NCI-H2107 (cell line): ENCODE measurements at regions not wholly inside any gene's neighbourhood (a gene's known extent, or its start where the extent isn't known, plus 50 kb on each side); places are given as distances from the start of the nearest gene placed in this dataset.
"Not testable (repeated sequence)": the region's sequence is repeated elsewhere in the genome, so short reads cannot be mapped to it uniquely, and the experiment has no call there.

ENCODE experiments used
- DNase-seq: peaks from one replicate; lab custom pipeline; 2025; lab: John Stamatoyannopoulos, UW

- no peak for DNase-seq
Measured at GRCh38 chr4:3613967-3614730, 81.9 kb upstream of the LRPAP1 start.

DNA sequence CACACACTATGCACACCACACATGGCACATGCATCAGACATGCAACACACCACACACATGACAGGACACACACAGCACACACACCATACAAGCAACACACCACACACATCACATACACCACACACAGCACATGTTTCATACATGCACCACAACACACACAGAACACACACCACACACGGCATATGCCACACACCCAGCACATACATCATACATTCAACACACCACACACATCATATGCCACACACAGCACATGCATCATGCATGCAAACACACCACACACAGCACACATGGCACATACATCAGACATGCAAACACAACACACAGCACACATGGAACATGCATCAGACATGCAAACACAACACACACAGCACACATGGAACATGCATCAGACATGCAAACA lies 80.7 kb upstream of the LRPAP1 start:
- no peak for DNase-seq

- DNase-seq: no peak
Measured at GRCh38 chr4:3612281-3612680, 80.1 kb upstream of the LRPAP1 start.

DNA sequence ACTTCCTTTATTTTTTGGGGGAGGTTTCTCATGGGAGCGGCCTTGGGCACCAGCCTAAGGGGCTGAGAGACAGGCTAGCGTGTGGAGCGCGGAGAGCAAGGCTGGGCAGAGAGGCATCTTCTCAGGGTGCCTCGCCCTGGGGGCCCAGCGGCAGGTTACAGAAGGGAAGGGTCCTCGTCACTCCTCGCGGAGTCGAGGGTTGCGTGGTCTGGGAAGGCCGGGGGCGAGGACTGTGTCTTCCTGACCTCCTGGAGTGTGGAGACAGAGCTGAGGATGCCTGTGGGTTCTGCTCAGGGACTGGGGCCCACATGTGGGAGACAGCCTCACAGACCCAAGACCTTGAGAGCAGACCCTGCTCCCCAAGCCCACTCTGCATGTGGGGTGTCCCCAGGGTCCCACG lies 79.6 kb upstream of the LRPAP1 start:
- no peak for DNase-seq

DNA sequence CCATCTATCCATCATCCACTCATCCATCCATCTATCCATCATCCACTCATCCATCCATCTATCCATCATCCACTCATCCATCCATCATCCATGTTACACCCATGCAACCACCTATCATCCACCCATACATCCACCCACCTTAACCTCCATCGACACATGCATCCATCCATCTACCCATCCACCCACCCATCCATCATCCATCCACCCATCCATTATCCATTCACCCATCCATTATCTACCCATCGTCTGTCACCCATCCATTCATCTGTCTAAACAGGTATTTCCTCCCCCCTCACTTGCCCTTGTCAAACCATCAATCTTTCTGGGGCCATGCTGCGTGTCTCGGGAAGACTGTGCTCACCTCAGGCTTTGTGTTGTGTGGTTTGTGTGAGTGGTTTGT lies 78.6 kb upstream of the LRPAP1 start:
- DNase-seq: not testable (repeated sequence)

DNA sequence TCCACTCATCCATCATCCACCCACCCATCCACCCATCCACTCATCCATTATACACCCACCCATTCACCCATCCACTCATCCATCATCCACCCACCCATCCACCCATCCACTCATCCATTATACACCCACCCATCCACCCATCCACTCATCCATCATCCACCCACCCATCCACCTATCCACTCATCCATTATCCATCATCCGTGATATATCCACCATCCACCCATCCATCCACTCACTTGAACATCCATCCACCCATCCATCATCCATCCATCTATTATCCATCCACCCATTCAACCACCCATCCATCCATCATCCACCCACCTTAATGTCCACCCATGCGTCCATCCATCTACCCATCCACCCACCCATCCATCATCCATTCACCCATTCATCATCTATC lies 77.7 kb upstream of the LRPAP1 start:
- not testable (repeated sequence) for DNase-seq

DNA sequence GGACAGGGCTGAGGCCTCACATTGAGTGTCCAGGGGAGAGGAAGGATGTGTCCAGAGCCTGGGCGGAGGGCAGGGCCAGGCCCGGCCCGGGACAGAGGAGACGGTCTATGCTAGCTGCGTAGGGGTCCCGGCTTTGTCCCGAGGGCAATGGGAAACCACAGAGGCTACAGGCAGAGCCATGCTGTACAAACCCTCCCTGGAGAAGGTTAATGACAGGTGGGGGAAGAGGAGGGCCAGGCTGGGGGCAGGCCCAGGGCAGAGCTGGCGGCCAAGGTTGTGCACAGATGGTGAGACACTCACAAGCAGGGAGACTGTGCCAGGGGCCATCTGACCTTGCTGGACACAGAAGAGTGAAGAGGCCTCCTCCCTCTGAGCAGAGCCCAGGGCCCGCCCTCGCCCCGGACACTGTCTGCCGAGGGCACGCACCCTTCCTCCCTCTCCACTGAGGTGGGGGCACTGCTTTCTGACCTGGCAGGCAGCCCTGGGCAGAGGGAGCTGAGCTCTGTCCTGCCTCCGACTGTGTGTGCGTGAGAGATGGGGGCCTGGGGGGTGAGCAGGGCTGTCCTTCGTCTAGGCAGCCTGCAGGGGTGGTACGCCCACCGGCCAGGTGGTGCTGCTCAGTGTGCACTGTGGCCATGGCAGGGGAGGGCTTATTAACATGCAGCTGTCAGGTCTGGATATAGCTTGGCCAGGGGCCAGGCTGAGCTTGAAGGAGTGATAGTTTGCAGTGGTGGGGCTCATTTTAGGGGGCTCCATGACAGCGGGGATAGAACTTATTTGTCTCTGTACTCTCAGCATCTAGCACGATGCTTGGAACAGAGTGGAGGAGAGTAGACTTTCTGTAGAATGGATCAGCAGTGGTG lies 75.7 kb upstream of the LRPAP1 start:
- DNase-seq: no peak

DNA sequence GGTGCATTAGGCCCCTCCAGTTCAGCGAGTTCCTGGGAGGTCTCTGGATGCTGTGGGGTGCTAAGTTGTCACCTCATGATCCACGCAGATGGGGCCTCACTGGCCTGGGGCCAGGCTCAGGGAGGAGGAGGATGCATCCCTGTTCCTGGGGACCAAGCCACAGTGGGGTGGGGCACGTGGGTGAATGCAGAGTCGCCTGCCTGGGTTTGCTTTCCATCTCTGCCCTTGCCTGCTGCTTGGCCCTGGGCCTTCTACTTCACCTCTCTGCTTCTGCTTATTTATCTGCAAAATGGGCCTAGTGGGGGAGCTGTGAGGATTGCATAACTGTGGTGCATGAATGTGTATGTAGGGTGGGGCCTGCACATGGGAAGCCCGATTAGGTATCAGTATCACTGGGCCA lies 74.6 kb upstream of the LRPAP1 start:
- not testable (repeated sequence) for DNase-seq

DNA sequence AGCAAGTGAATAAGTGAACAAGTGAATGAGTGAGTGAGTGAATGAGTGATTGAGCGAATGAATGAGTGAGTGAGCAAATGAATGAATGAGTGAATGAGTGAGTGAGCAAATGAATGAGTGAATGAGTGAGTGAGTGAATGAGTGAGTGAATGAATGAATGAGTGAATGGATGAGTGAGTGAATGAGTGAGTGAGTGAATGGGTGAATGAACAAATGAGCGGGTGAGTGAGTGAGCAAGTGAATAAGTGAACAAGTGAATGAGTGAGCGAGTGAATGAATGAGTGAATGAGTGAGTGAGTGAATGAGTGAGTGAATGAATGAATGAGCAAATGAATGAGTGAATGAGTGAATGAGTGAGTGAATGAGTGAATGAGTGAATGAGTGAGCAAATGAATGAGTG lies 74.0 kb upstream of the LRPAP1 start:
- not testable (repeated sequence) for DNase-seq

DNA sequence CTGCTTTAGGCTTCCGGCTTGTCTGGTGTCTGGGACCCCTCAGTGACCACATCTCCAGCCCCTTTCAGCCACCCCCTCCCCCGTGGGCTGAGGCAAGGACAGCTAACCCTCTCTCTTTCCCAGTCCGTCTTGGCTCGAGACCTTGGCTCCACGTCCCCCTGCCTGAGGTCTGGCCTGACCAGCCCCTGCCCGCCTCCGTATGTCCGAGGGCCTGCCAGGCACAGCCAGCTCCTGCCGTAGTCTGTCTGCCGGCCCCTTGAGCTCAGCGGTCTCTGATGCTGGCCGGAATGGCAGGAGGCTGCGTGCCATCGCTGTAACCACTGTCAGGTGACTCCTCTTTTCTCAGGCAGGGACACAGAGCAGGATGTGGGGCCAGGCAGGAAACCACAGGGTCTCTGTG lies 73.3 kb upstream of the LRPAP1 start:
- DNase-seq: no peak

DNA sequence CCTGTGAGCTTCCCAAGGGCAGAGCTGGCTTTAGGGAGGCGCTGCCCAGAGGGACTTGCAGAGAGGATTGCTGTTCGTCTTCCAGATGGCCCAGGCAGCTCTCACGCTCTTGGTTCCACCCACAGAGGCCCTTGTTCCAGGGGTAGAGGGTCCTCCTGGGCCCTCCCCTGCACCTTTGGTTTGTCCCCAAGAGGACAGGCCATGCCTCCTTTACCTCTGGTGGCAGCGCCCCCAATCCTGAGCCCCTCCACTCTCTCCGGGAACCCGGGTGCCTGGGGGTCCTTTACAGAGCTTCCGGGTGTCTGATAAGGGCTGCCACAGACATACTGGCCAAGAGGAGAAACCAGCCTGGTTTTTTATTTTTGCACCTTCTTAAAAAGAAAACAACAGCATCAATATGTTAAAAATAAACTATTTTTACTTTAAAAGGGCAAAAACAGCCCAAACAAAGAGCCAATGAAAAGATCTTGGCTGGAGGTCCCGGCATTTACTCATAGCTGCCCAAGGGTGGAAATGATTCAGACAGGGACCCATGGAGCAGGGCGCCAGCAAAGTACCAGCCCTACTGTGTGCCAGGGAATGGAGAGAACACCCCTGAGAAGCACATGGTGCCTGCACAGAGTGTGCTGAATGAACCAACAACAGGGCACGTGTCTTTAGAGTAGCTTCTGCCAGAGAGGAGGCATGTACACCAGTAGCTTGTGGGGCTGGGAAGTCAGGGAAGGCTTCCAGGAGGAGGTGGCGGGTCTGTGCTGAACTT lies 70.8 kb upstream of the LRPAP1 start:
- not testable (repeated sequence) for DNase-seq

- DNase-seq: no peak
Measured at GRCh38 chr4:3601992-3602391, 69.8 kb upstream of the LRPAP1 start.

- DNase-seq: not testable (repeated sequence)
Measured at GRCh38 chr4:3601108-3601690, 69.0 kb upstream of the LRPAP1 start.

DNA sequence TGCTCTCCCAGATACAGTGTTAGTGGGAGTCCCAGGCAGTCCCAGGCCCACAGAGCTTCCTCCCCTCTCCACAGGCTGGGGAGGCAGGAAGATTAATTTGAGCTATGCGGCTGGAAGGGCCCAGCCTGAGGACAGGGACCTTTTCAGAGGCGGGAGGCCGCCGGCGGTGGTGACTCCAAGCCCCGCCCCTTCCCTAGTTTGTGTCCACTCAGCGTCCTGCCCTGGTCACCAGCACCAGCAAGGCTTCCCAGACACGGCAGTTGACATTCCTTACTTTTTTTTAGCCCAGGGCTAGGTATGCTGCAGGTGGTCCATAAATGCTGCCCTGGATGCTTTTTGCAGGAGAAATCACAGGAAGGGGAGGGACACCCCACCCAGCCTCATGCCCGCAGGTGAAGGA lies 67.7 kb upstream of the LRPAP1 start:
- DNase-seq: no peak

DNA sequence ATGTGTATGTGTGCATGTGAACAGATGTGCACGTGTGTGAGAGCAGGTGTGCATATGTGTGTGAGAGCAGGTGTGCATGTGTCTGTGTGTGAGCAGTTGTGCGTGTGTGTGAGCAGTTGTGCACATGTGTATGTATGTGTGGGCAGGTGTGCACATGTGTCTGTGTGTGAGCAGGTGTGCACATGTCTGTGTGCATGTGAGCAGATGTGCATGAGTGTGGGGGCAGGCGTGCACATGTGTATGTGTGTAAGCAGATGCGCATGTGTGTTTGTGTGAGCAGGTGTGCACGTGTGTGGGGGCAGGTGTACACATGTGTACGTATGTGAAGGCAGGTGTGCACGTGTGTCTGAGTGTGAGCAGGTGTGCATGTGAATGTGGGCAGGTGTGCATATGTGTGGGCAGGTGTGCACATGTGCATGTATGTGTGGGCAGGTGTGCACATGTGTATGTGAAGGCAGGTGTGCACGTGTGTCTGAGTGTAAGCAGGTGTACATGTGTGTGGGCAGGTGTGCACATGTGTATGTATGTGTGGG lies 66.5 kb upstream of the LRPAP1 start:
- no peak for DNase-seq

DNA sequence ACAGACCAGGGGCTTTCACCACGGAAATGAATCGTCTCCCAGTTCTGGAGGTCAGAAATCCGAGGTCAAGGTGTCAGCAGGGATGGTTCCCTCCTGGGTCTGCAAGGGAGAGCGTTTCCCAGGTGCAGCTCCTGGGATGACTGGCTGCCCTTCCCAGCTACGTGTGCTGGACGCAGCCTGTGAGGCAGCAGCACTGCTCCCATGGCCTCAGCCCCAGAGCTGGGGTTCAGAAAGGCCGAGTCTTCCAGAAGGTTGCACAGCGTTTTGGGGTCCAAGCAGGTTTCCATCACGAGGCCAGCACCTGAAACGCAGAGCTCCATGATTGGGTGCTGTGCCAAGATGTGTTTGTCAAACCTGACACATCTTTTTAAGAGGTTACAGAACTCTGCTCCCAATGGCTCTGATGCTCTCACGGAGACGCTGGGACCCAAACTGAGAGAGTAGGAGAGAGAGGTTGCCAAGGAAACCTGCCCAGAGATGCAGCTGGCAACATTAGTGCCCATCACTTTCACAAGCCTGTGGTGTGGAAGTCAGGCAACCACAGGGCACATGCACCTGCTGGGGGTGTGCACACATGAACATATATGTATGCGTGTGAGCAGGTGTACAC lies 65.8 kb upstream of the LRPAP1 start:
- not testable (repeated sequence) for DNase-seq

DNA sequence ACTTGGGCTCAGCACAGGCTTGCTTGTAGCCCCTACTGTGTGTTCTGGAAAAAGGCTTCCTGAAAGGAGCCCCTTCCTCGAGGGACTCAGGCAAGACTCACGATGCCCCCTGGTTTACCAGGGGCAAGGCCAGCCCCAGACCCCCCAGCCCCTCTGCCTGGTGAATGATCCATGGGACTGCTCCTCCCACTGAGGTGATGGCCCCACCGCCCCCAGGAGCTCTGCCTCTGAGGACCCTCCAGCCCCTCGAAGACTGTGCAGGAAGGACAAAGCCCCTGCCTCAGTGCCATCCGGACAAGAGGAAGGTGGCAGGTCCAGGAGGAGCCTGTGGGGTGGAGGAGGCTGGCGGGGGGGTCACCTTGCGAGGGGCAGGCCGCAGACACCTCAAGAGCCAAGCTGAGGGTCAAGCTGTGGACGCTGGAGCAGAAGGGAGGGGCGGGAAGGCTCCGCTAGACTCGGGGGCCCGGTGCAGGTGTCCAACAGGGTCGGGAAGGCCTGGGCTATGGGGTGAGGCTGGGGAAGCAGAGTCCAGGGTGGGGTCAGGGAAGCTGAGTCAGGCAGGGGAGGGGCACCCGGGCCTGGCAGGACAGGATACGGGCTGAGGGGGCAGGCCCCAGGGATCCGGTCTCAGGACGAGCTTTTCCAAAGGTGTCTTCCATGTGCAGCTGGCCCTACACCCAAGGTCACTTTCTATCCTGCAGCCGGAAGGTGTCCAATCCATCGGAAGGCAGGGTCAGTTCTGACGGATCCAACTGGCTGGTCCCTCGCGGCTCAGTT lies 64.9 kb upstream of the LRPAP1 start:
- DNase-seq: not testable (repeated sequence)

DNA sequence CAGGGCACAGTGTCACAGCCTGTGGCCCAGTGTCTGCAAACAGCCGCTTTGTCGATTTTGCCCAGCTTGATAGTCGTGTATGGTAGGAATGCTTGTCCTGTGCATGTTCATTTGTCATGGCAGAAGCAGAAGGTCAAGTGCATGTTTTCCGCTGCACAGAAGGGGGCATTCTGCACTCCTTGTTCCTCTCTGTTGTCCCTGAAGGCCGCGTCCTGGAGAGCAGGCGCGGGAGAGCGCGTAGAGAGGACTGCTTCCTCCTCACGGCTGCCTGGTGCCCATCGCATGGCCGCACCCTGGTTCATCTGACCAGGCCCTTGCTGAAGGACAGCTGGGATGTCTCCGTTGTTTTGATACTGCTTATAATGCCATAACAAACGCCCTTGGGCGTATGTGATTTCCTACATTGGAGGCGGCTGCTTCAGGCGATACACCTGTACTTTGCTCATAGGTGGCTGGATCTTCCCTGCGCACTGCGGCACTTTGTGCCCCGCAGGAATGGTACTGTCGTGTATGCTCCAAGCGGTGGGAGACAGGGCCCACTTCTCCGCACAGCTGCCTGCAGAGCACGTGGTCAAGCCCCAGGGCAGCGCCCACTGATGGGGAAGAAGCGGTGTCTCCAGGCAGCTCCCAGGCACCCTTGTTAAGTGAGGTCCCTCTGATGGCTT lies 63.5 kb upstream of the LRPAP1 start:
- not testable (repeated sequence) for DNase-seq

- DNase-seq: not testable (repeated sequence)
Measured at GRCh38 chr4:3594751-3595150, 62.5 kb upstream of the LRPAP1 start.
